HG02852 (cell line): ENCODE measurements at regions not wholly inside any gene's neighbourhood (a gene's known extent, or its start where the extent isn't known, plus 50 kb on each side); places are given as distances from the start of the nearest gene placed in this dataset.
"Not testable (repeated sequence)": the region's sequence is repeated elsewhere in the genome, so short reads cannot be mapped to it uniquely, and the experiment has no call there.

Source experiments
- ATAC-seq: cut with Tn5 transposase; IDR thresholded peaks from one replicate; pipeline ENCODE4 v1.9.1; 2021; ENCODE audit warnings: mild to moderate bottlenecking, moderate library complexity; ENCODE audit not compliant: unreplicated experiment

- ATAC-seq: peak; percentile 71
Measured at GRCh38 chr4:78691971-78692821, 84.0 kb upstream of the BMP2K start.

- ATAC-seq: no peak
Measured at GRCh38 chr4:78692822-78693170, 83.4 kb upstream of the BMP2K start.

- ATAC-seq: no peak
Measured at GRCh38 chr4:78693777-78694456, 82.2 kb upstream of the BMP2K start.

GRCh38 chr4:78694457-78694787 lies 81.7 kb upstream of the BMP2K start:
- ATAC-seq: no peak

GRCh38 chr4:78695910-78696309 lies 80.2 kb upstream of the BMP2K start:
- ATAC-seq: no peak

- no peak for ATAC-seq
Measured at GRCh38 chr4:78703079-78703478, 73.1 kb upstream of the BMP2K start.

- ATAC-seq: no peak
Measured at GRCh38 chr4:78704317-78704716, 71.8 kb upstream of the BMP2K start.

GRCh38 chr4:78704981-78705683 lies 71.0 kb upstream of the BMP2K start:
- no peak for ATAC-seq

GRCh38 chr4:78706302-78706701 lies 69.8 kb upstream of the BMP2K start:
- no peak for ATAC-seq

GRCh38 chr4:78707268-78707667 lies 68.9 kb upstream of the BMP2K start:
- ATAC-seq: peak; percentile 53

- peak; percentile 54 for ATAC-seq
Measured at GRCh38 chr4:78707793-78708192, 68.4 kb upstream of the BMP2K start.

- no peak for ATAC-seq
Measured at GRCh38 chr4:78710536-78710935, 65.6 kb upstream of the BMP2K start.

GRCh38 chr4:78711676-78712075 lies 64.5 kb upstream of the BMP2K start:
- ATAC-seq: no peak

GRCh38 chr4:78714598-78714997 lies 61.6 kb upstream of the BMP2K start:
- not testable (repeated sequence) for ATAC-seq

GRCh38 chr4:78715372-78715771 lies 60.8 kb upstream of the BMP2K start:
- not testable (repeated sequence) for ATAC-seq

- ATAC-seq: not testable (repeated sequence)
Measured at GRCh38 chr4:78717712-78718111, 58.4 kb upstream of the BMP2K start.

- no peak for ATAC-seq
Measured at GRCh38 chr4:78720204-78720603, 55.9 kb upstream of the BMP2K start.

- peak; percentile 96 for ATAC-seq
Measured at GRCh38 chr4:78720994-78721677, 55.0 kb upstream of the BMP2K start.

- no peak for ATAC-seq
Measured at GRCh38 chr4:78721747-78722146, 54.4 kb upstream of the BMP2K start.

- no peak for ATAC-seq
Measured at GRCh38 chr4:78722320-78722719, 53.8 kb upstream of the BMP2K start.

- ATAC-seq: no peak
Measured at GRCh38 chr4:78722878-78723277, 53.3 kb upstream of the BMP2K start.
